H9 (cell line): ENCODE measurements at regions not wholly inside any gene's neighbourhood (a gene's known extent, or its start where the extent isn't known, plus 50 kb on each side); places are given as distances from the start of the nearest gene placed in this dataset.

Experiments used
- DNase-seq: peaks from one replicate; pipeline ENCODE4 v3.0.0-alpha.2; 2017
- H2AFZ ChIP-seq: one replicate; pipeline ENCODE4 v1.6.1; 2013; ENCODE audit warnings: mild to moderate bottlenecking, low read length, control low read depth, moderate library complexity
- H2AK5ac ChIP-seq: 2 replicates; pipeline ENCODE4 v1.6.1; 2013; ENCODE audit warnings: low read length, control low read depth, mixed read lengths; ENCODE audit not compliant: insufficient read length
- H2BK120ac ChIP-seq: one replicate; pipeline ENCODE4 v1.6.1; 2013; ENCODE audit warnings: low read depth, mild to moderate bottlenecking, low read length, control low read depth, inconsistent platforms; ENCODE audit not compliant: poor library complexity, severe bottlenecking
- H2BK12ac ChIP-seq: 2 replicates; pipeline ENCODE4 v1.6.1; 2013; ENCODE audit warnings: low read length, control low read depth, mixed read lengths, low read depth; ENCODE audit not compliant: insufficient read length
- H2BK15ac ChIP-seq: 2 replicates; pipeline ENCODE4 v1.6.1; 2013; ENCODE audit warnings: low read depth, low read length, control low read depth
- H2BK20ac ChIP-seq: one replicate; pipeline ENCODE4 v1.6.1; 2013; ENCODE audit warnings: low read depth, mild to moderate bottlenecking, low read length, control low read depth, inconsistent platforms; ENCODE audit not compliant: poor library complexity, severe bottlenecking
- H2BK5ac ChIP-seq: 2 replicates; pipeline ENCODE4 v1.6.1; 2013; ENCODE audit warnings: low read length, control low read depth, mixed read lengths; ENCODE audit not compliant: insufficient read length
- H3K14ac ChIP-seq: 2 replicates; pipeline ENCODE4 v1.6.1; 2013; ENCODE audit warnings: low read length, control low read depth; ENCODE audit not compliant: insufficient read depth
- H3K18ac ChIP-seq: 2 replicates; pipeline ENCODE4 v1.6.1; 2013; ENCODE audit warnings: low read depth, mild to moderate bottlenecking, mixed read lengths, low read length, control low read depth; ENCODE audit not compliant: insufficient read length
- H3K23ac ChIP-seq: 2 replicates; pipeline ENCODE4 v1.6.1; 2013; ENCODE audit warnings: low read length, control low read depth, mixed read lengths, low read depth; ENCODE audit not compliant: insufficient read length
- H3K23me2 ChIP-seq: 2 replicates; pipeline ENCODE4 v1.6.1; 2013; ENCODE audit warnings: low read depth, mild to moderate bottlenecking, mixed read lengths, low read length, control low read depth; ENCODE audit not compliant: insufficient read length, poor library complexity, severe bottlenecking
- H3K27ac ChIP-seq: 2 replicates; pipeline ENCODE4 v1.5.1; 2013; ENCODE audit warnings: low read length, control low read depth, mixed read lengths, low read depth; ENCODE audit not compliant: insufficient read length
- H3K27me3 ChIP-seq: 2 replicates; pipeline ENCODE4 v1.6.1; 2013; ENCODE audit warnings: low read length, control low read depth, inconsistent platforms; ENCODE audit not compliant: insufficient read depth
- H3K4ac ChIP-seq: 2 replicates; pipeline ENCODE4 v1.6.1; 2013; ENCODE audit warnings: low read depth, mild to moderate bottlenecking, control low read depth, inconsistent platforms, low read length, moderate library complexity
- H3K4me1 ChIP-seq: 2 replicates; pipeline ENCODE4 v1.6.1; 2013; ENCODE audit warnings: low read length, control low read depth, inconsistent platforms; ENCODE audit not compliant: insufficient read depth
- H3K4me2 ChIP-seq: 2 replicates; pipeline ENCODE4 v1.6.1; 2013; ENCODE audit warnings: low read length, control low read depth, mixed read lengths; ENCODE audit not compliant: insufficient read length, insufficient read depth
- H3K56ac ChIP-seq: 2 replicates; pipeline ENCODE4 v1.6.1; 2013; ENCODE audit warnings: low read depth, mild to moderate bottlenecking, mixed read lengths, low read length, control low read depth; ENCODE audit not compliant: insufficient read length
- H3K79me1 ChIP-seq: 2 replicates; pipeline ENCODE4 v1.6.1; 2013; ENCODE audit warnings: low read depth, mild to moderate bottlenecking, moderate library complexity, low read length, control low read depth, inconsistent platforms; ENCODE audit not compliant: insufficient read depth, poor library complexity, severe bottlenecking
- H3K79me2 ChIP-seq: 2 replicates; pipeline ENCODE4 v1.6.1; 2013; ENCODE audit warnings: low read length, control low read depth, inconsistent platforms; ENCODE audit not compliant: insufficient read depth
- H3K9ac ChIP-seq: 2 replicates; pipeline ENCODE4 v1.6.1; 2013; ENCODE audit warnings: low read length, control low read depth, mixed read lengths; ENCODE audit not compliant: insufficient read length; ENCODE audit errors: extremely low read depth
- H3K9me3 ChIP-seq: one replicate; pipeline ENCODE4 v1.6.1; 2013; ENCODE audit warnings: low read depth, low read length, inconsistent platforms; ENCODE audit not compliant: control insufficient read depth
- H3T11ph ChIP-seq: one replicate; pipeline ENCODE4 v1.6.1; 2013; ENCODE audit warnings: mild to moderate bottlenecking, low read length, control low read depth, inconsistent platforms
- H4K20me1 ChIP-seq: one replicate; pipeline ENCODE4 v1.6.1; 2013; ENCODE audit not compliant: control insufficient read depth, insufficient read length, insufficient read depth
- H4K5ac ChIP-seq: 2 replicates; pipeline ENCODE4 v1.6.1; 2013; ENCODE audit warnings: low read depth, mild to moderate bottlenecking, mixed read lengths, low read length, control low read depth; ENCODE audit not compliant: insufficient read length
- H4K8ac ChIP-seq: replicated peaks from 2 replicates; pipeline ENCODE4 v1.6.1; 2013; ENCODE audit warnings: low read length, control low read depth, mixed read lengths, low read depth; ENCODE audit not compliant: insufficient read length
- H4K91ac ChIP-seq: 2 replicates; pipeline ENCODE4 v1.6.1; 2013; ENCODE audit warnings: low read depth, mild to moderate bottlenecking, moderate library complexity, mixed read lengths, low read length, control low read depth; ENCODE audit not compliant: insufficient read length
- H3K27ac Mint-ChIP-seq, 3 experiments: 2 replicates in 2 of 3; 3 replicates in 1 of 3; pipeline ENCODE4 v1.8.0; 2020 to 2021; ENCODE audit warnings: mixed read lengths in 3 of 3, mild to moderate bottlenecking in 1 of 3, moderate library complexity in 1 of 3
- H3K27me3 Mint-ChIP-seq: 2 replicates; pipeline ENCODE4 v1.8.0; 2021; ENCODE audit warnings: low read depth, mild to moderate bottlenecking, moderate library complexity, mixed read lengths
- H3K36me3 Mint-ChIP-seq, 3 experiments: 2 replicates in 2 of 3; 3 replicates in 1 of 3; pipeline ENCODE4 v1.8.0; 2020 to 2021; ENCODE audit warnings: low read depth in 3 of 3, mixed read lengths in 3 of 3; ENCODE audit not compliant: insufficient read depth in 1 of 3
- H3K4me1 Mint-ChIP-seq, 2 experiments: 2 replicates each; pipeline ENCODE4 v1.8.0; 2020; ENCODE audit warnings: mixed read lengths in 2 of 2
- H3K4me3 Mint-ChIP-seq, 2 experiments: 2 replicates in 1 of 2; 3 replicates in 1 of 2; pipeline ENCODE4 v1.8.0; 2020 to 2021; ENCODE audit warnings: mild to moderate bottlenecking in 2 of 2, mixed read lengths in 2 of 2, moderate library complexity in 1 of 2
- H3K9me3 Mint-ChIP-seq, 2 experiments: 2 replicates in 1 of 2; 3 replicates in 1 of 2; pipeline ENCODE4 v1.8.0; 2020; ENCODE audit warnings: mild to moderate bottlenecking in 2 of 2, mixed read lengths in 2 of 2, moderate library complexity in 1 of 2
- WGBS: extraction: QIAGEN DNeasy Blood & Tissue Kit; methylation state at CpG from one replicate; pipeline ENCODE4 v1.1.7; 2013; ENCODE audit warnings: missing lambda C conversion rate, low lambda C conversion rate, mixed read lengths; ENCODE audit not compliant: insufficient read length; ENCODE audit errors: extremely low coverage; 5-methylcytosine and 5-hydroxymethylcytosine counted together
- TF ChIP-seq, protein P1 (sequence below): fragments of 200-600 bp; sonication (generic); conservative IDR thresholded peaks from 3 replicates; pipeline ENCODE4 v1.8.0; 2021; ENCODE audit warnings: antibody characterized with exemption, mild to moderate bottlenecking

DNA sequence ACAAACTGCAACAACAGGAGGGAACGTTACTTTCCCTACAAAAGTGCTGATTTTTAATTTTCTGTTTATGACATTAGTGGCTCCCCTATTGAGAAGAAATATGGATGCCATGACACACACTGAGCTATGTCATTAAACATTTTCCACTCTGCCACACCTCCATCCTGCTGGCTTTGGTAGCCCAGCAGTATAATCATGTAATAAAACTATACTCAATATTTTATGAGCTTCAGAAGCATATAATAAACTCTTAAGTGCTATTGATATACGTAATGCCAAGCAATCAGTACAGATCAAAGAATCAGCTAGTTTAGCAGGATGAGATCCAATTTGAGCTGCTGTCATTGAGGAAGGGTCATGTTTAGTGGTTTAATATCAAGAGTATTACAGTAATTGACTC, 141.3 kb upstream of the LRRC7 start:
- no peak overlapping the region for H4K8ac ChIP-seq
- Mint-ChIP-seq H3K9me3 (no peaks in the 10 kb centered on the region), H3K4me1 (no peaks in the 10 kb centered on the region), H3K36me3 (no peaks in the 10 kb centered on the region), H3K27ac (no peak overlapping the region), H3K27me3 (no peaks in the 10 kb centered on the region), H3K4me3 (no peak overlapping the region)
- H2BK5ac ChIP-seq, result no peak overlapping the region
- H3K9me3 ChIP-seq, result no peaks in the 10 kb centered on the region
- H3K27ac ChIP-seq, result no peak overlapping the region
- no peak overlapping the region for H2AFZ ChIP-seq
- no peak overlapping the region for H4K91ac ChIP-seq
- no peak overlapping the region for H3K9ac ChIP-seq
- H3K79me1 ChIP-seq, result no peaks in the 10 kb centered on the region
- no peak overlapping the region for H4K5ac ChIP-seq
- no peak overlapping the region for H3K4ac ChIP-seq
- H3K18ac ChIP-seq, result no peak overlapping the region
- H2BK12ac ChIP-seq, result no peak overlapping the region
- no CpG with 5 or more reads among the region's 2 CpGs for WGBS
- no peak overlapping the region for H3K56ac ChIP-seq
- no peak overlapping the region for H3K14ac ChIP-seq
- no peaks in the 10 kb centered on the region for H3K27me3 ChIP-seq
- H3T11ph ChIP-seq, result no peak overlapping the region
- no peaks in the 10 kb centered on the region for H4K20me1 ChIP-seq
- no peak overlapping the region for H2BK15ac ChIP-seq
- no peak overlapping the region for H3K4me2 ChIP-seq
- H3K23ac ChIP-seq, result no peak overlapping the region
- no peak for DNase-seq
- no peaks in the 10 kb centered on the region for H3K79me2 ChIP-seq
- no peak overlapping the region for H2BK120ac ChIP-seq
- H2BK20ac ChIP-seq, result no peak overlapping the region
- no peaks in the 10 kb centered on the region for H3K4me1 ChIP-seq
- no peak overlapping the region for H2AK5ac ChIP-seq
- no peaks in the 10 kb centered on the region for H3K23me2 ChIP-seq
- TF ChIP-seq, protein P1, sequence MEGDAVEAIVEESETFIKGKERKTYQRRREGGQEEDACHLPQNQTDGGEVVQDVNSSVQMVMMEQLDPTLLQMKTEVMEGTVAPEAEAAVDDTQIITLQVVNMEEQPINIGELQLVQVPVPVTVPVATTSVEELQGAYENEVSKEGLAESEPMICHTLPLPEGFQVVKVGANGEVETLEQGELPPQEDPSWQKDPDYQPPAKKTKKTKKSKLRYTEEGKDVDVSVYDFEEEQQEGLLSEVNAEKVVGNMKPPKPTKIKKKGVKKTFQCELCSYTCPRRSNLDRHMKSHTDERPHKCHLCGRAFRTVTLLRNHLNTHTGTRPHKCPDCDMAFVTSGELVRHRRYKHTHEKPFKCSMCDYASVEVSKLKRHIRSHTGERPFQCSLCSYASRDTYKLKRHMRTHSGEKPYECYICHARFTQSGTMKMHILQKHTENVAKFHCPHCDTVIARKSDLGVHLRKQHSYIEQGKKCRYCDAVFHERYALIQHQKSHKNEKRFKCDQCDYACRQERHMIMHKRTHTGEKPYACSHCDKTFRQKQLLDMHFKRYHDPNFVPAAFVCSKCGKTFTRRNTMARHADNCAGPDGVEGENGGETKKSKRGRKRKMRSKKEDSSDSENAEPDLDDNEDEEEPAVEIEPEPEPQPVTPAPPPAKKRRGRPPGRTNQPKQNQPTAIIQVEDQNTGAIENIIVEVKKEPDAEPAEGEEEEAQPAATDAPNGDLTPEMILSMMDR, result no peak
